CD4-positive, CD25-positive, alpha-beta regulatory T cell (primary cell): ENCODE measurements at regions not wholly inside any gene's neighbourhood (a gene's known extent, or its start where the extent isn't known, plus 50 kb on each side); places are given as distances from the start of the nearest gene placed in this dataset.
A peak's percentile ranks its signal among the peaks of the same experiment; 100 is the strongest.
"Not testable (repeated sequence)": the region's sequence is repeated elsewhere in the genome, so short reads cannot be mapped to it uniquely, and the experiment has no call there.

ENCODE experiments used
- ATAC-seq, 2 donors: fragments of 150-1000 bp; cut with Tn5 transposase; one replicate each; pipeline ENCODE4 v1.10.0; 2021; ENCODE audit warnings: low read depth in 2 of 2, moderate number of reproducible peaks in 2 of 2, moderate library complexity in 1 of 2
- DNase-seq, 3 donors: peaks; one replicate each; pipeline versions ENCODE4 v3.0.0 to v3.0.0-alpha.2; 2012 to 2022; ENCODE audit warnings: mixed read lengths in 1 of 3
- H3K27ac ChIP-seq: one replicate; pipeline ENCODE4 v1.7.0; 2013; ENCODE audit warnings: mild to moderate bottlenecking, low read length; ENCODE audit not compliant: insufficient read depth, poor library complexity, severe bottlenecking
- H3K27me3 ChIP-seq: one replicate; pipeline ENCODE4 v1.7.0; 2013; ENCODE audit warnings: low read length; ENCODE audit not compliant: control insufficient read depth, insufficient read depth
- H3K36me3 ChIP-seq: one replicate; pipeline ENCODE4 v1.7.0; 2013; ENCODE audit warnings: mild to moderate bottlenecking, low read length, moderate library complexity; ENCODE audit not compliant: control insufficient read depth, insufficient read depth
- H3K4me1 ChIP-seq: 2 replicates; pipeline ENCODE4 v1.7.0; 2013; ENCODE audit warnings: mild to moderate bottlenecking, low read length; ENCODE audit not compliant: insufficient read depth, control insufficient read depth, poor library complexity, severe bottlenecking
- H3K4me3 ChIP-seq: one replicate; pipeline ENCODE4 v1.7.0; 2013; ENCODE audit warnings: low read depth, mild to moderate bottlenecking, low read length, moderate library complexity
- H3K9me3 ChIP-seq, 2 experiments: 1 replicate in 1 of 2; 2 replicates in 1 of 2; pipeline ENCODE4 v1.7.0; 2013; ENCODE audit warnings: low read length in 2 of 2, mild to moderate bottlenecking in 1 of 2, moderate library complexity in 1 of 2; ENCODE audit not compliant: control insufficient read depth in 2 of 2
- H3K27ac Mint-ChIP-seq, 3 donors: one replicate each; pipeline ENCODE4 v1.8.0; 2020 to 2022; ENCODE audit warnings: mild to moderate bottlenecking in 3 of 3, mixed read lengths in 3 of 3, moderate library complexity in 2 of 3
- H3K27me3 Mint-ChIP-seq: one replicate; pipeline ENCODE4 v1.8.0; 2022; ENCODE audit warnings: mild to moderate bottlenecking, mixed read lengths
- H3K36me3 Mint-ChIP-seq: one replicate; pipeline ENCODE4 v1.8.0; 2020; ENCODE audit warnings: mixed read lengths
- H3K4me1 Mint-ChIP-seq, 4 donors: one replicate each; pipeline ENCODE4 v1.8.0; 2020 to 2022; ENCODE audit warnings: mixed read lengths in 4 of 4, mild to moderate bottlenecking in 1 of 4
- H3K4me3 Mint-ChIP-seq, 4 donors: one replicate each; pipeline ENCODE4 v1.8.0; 2020 to 2022; ENCODE audit warnings: mild to moderate bottlenecking in 4 of 4, mixed read lengths in 4 of 4, moderate library complexity in 3 of 4
- H3K9me3 Mint-ChIP-seq, 7 donors: one replicate each; pipeline ENCODE4 v1.8.0; 2020 to 2022; ENCODE audit warnings: mixed read lengths in 7 of 7, mild to moderate bottlenecking in 3 of 7, moderate library complexity in 2 of 7

DNA sequence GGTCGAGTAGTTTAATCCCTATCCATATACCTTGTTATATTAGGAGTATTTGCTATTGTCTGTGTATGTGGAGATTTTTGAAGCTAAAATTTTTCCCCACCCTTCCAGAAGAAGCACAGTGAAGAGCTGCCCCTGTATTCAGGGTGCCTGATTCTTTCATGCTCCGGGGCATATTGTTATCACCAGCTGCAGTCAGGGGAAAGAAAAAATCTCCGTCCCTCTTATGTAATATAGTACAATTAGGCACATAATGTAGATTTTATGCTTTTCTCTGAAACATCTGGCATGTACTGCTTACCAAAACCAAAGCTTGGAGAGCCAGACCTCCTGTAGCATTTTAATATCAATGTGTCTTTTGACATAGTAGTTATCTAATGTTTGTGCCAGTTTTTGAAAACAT lies 214.9 kb upstream of the EDNRB start:
- no peak overlapping the region for H3K27ac ChIP-seq
- no peaks in the 10 kb centered on the region for H3K4me1 ChIP-seq
- Mint-ChIP-seq H3K4me1 (peaks cover 0 to 6% (median 0%) of the 10 kb centered on the region in 4 donors), H3K27me3 (no peaks in the 10 kb centered on the region), H3K4me3 (no peak overlapping the region), H3K27ac (no peak overlapping the region), H3K36me3 (no peaks in the 10 kb centered on the region), H3K9me3 (no peaks in the 10 kb centered on the region)
- H3K9me3 ChIP-seq, result no peaks in the 10 kb centered on the region
- no peaks in the 10 kb centered on the region for H3K36me3 ChIP-seq
- DNase-seq, result no peak
- ATAC-seq, result no peak
- no peak overlapping the region for H3K4me3 ChIP-seq
- no peaks in the 10 kb centered on the region for H3K27me3 ChIP-seq

GRCh38 chr13:78131811-78132210 lies 213.2 kb upstream of the EDNRB start:
- no peaks in the 10 kb centered on the region for H3K36me3 Mint-ChIP-seq
- no peaks in the 10 kb centered on the region for H3K36me3 ChIP-seq
- H3K4me3 Mint-ChIP-seq, result no peak overlapping the region
- no peaks in the 10 kb centered on the region for H3K4me1 Mint-ChIP-seq
- DNase-seq, result peak in 1 of 3 donors; percentile 1
- H3K4me1 ChIP-seq, result no peaks in the 10 kb centered on the region
- no peaks in the 10 kb centered on the region for H3K9me3 Mint-ChIP-seq
- no peak overlapping the region for H3K27ac Mint-ChIP-seq
- ATAC-seq, result no peak
- H3K9me3 ChIP-seq, result no peaks in the 10 kb centered on the region
- no peaks in the 10 kb centered on the region for H3K27me3 ChIP-seq
- H3K27ac ChIP-seq, result no peak overlapping the region
- no peak overlapping the region for H3K4me3 ChIP-seq
- no peaks in the 10 kb centered on the region for H3K27me3 Mint-ChIP-seq

DNA sequence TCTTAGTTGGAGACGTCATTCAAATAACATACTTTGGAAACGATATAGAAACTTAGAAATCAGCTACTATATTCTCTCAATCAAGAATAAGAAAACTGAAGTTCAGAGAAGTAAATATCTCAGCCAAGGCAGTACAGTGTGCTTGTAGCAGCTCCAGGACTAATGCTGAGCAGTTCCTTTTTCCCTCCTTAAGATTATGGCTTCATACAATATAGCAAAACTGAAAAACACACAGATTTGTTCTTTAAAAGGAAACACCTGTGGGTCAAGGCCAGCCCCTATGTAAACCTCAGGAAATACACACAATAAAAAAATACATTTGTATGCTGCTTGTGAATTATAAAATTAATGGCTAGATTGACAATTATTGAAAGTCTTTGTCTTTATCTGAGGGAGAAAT lies 212.7 kb upstream of the EDNRB start:
- Histone ChIP-seq H3K4me1 (no peaks in the 10 kb centered on the region), H3K9me3 (no peaks in the 10 kb centered on the region), H3K27ac (no peak overlapping the region), H3K27me3 (no peaks in the 10 kb centered on the region), H3K4me3 (no peak overlapping the region), H3K36me3 (no peaks in the 10 kb centered on the region)
- no peaks in the 10 kb centered on the region for H3K4me1 Mint-ChIP-seq
- H3K4me3 Mint-ChIP-seq, result no peak overlapping the region
- DNase-seq, result no peak
- no peak for ATAC-seq
- H3K9me3 Mint-ChIP-seq, result no peaks in the 10 kb centered on the region
- no peak overlapping the region for H3K27ac Mint-ChIP-seq
- H3K27me3 Mint-ChIP-seq, result no peaks in the 10 kb centered on the region
- H3K36me3 Mint-ChIP-seq, result no peaks in the 10 kb centered on the region

- Histone ChIP-seq H3K4me1 (no peaks in the 10 kb centered on the region), H3K27me3 (no peaks in the 10 kb centered on the region), H3K36me3 (no peaks in the 10 kb centered on the region), H3K27ac (no peak overlapping the region), H3K4me3 (no peak overlapping the region), H3K9me3 (no peaks in the 10 kb centered on the region)
- ATAC-seq, result no peak
- no peak for DNase-seq
- Mint-ChIP-seq H3K4me1 (no peaks in the 10 kb centered on the region), H3K9me3 (no peaks in the 10 kb centered on the region), H3K36me3 (no peaks in the 10 kb centered on the region), H3K4me3 (no peak overlapping the region), H3K27me3 (no peaks in the 10 kb centered on the region), H3K27ac (no peak overlapping the region)
Measured at GRCh38 chr13:78129823-78130222, 211.2 kb upstream of the EDNRB start.

DNA sequence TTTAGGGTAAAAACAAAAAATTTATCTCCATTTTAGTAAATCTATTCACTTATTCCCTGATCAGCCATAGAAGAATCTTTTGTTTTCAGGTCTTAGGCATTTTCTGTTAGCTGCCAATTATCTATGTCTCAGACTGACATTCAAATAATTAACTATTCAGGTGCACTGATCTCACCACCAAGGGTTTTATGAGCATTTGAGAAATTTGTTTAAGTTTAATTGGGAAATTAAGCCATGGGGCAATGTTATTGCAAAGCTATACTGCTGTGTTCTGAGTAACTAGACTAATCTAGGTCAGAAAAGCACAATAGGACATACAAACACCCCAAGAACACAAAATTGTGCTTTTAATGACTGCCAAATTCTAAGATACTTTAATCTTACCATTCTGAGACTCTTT lies 210.7 kb upstream of the EDNRB start:
- DNase-seq, result no peak
- Histone ChIP-seq H3K27me3 (no peaks in the 10 kb centered on the region), H3K4me1 (no peaks in the 10 kb centered on the region), H3K4me3 (no peak overlapping the region), H3K27ac (no peak overlapping the region), H3K9me3 (no peaks in the 10 kb centered on the region), H3K36me3 (no peaks in the 10 kb centered on the region)
- Mint-ChIP-seq H3K27ac (no peak overlapping the region), H3K36me3 (no peaks in the 10 kb centered on the region), H3K27me3 (no peaks in the 10 kb centered on the region), H3K9me3 (no peaks in the 10 kb centered on the region), H3K4me1 (no peaks in the 10 kb centered on the region), H3K4me3 (no peak overlapping the region)
- ATAC-seq, result no peak

DNA sequence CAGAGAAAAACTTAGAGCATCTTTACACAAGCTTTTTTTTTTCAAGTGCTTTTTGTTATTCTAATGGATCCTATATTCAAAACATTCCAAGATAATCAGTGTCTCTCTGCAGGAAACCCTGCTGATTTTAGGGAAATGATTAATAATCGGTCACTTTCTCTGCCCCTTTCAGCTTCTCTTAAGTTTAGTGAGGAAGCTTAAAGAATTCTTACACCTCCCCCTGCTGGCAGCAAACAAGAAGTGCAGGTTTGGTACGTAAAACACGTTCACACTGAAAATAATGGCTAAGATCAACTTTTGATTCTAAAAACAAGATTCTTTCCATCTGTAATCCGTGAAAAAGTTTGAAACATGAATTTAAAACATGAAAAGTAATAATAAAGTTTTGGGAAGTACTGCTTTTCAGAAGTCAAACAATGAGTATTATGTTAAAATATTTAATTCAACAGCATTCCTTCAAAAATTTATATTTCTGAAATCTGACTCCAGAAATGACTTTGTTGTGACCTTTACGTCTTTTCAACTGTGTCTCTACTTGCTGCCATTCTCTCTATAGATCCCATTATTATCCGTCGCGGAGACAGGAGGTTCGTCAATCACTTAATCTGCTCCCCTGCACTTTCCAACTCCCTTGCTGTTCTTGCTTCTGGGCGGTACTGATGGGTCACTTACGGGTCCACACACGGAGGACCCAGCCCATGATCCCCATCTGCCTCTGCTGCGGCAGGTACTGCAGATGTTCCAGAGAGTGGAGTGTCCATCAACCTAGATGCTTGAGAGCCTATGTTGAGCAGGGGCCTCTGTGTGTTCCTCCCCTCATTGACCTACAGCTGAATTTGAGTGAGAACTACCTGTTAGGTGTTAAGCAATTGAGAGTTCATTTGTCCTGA lies 203.1 kb upstream of the EDNRB start:
- no peak for ATAC-seq
- no peaks in the 10 kb centered on the region for H3K9me3 Mint-ChIP-seq
- H3K4me1 Mint-ChIP-seq, result no peaks in the 10 kb centered on the region

DNA sequence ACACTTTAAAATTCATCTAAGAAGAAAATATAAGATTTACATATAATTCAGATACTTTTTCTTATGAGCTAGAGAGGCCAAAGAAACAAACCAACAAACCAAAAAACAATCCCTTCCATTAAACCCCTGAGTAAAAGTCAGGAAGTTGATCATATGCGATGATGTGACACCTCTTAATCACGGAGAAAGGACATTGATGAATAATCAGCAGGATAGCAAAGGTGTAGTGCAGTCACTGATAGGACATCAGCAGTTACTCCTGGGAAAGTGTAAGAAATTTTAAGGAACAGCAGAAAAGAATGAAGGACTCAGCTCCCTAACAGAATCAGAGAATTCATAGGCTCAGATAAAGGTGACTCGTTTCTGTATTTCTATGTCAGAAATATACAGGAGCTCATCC lies 202.4 kb upstream of the EDNRB start:
- H3K4me3 Mint-ChIP-seq, result no peak overlapping the region
- ATAC-seq, result no peak

More for the DNA sequence above, 203.1 kb upstream of the EDNRB start:
- H3K27ac ChIP-seq, result no peak overlapping the region
- no peak overlapping the region for H3K4me3 Mint-ChIP-seq
- H3K9me3 ChIP-seq, result no peaks in the 10 kb centered on the region
- no peak overlapping the region for H3K4me3 ChIP-seq
- H3K27me3 Mint-ChIP-seq, result peaks cover 4% of the 10 kb centered on the region
- H3K4me1 ChIP-seq, result no peaks in the 10 kb centered on the region
- DNase-seq, result peak in 2 of 3 donors; percentile 32 to 70
- H3K36me3 ChIP-seq, result no peaks in the 10 kb centered on the region
- H3K27me3 ChIP-seq, result no peaks in the 10 kb centered on the region
- no peak overlapping the region for H3K27ac Mint-ChIP-seq
- H3K36me3 Mint-ChIP-seq, result no peaks in the 10 kb centered on the region

GRCh38 chr13:78120144-78120543 lies 201.5 kb upstream of the EDNRB start:
- not testable (repeated sequence) for H3K4me1 ChIP-seq, H3K4me1 Mint-ChIP-seq, H3K27me3 Mint-ChIP-seq, H3K36me3 ChIP-seq, H3K4me3 Mint-ChIP-seq, H3K9me3 Mint-ChIP-seq, H3K9me3 ChIP-seq, H3K27me3 ChIP-seq, DNase-seq, H3K4me3 ChIP-seq, ATAC-seq, H3K27ac Mint-ChIP-seq, H3K27ac ChIP-seq, H3K36me3 Mint-ChIP-seq

More for the DNA sequence above, 202.4 kb upstream of the EDNRB start:
- Mint-ChIP-seq H3K27ac (no peak overlapping the region), H3K9me3 (no peaks in the 10 kb centered on the region), H3K27me3 (peaks cover 4% of the 10 kb centered on the region), H3K4me1 (no peaks in the 10 kb centered on the region), H3K36me3 (no peaks in the 10 kb centered on the region)
- no peaks in the 10 kb centered on the region for H3K36me3 ChIP-seq
- no peak overlapping the region for H3K27ac ChIP-seq
- no peak for DNase-seq
- no peaks in the 10 kb centered on the region for H3K27me3 ChIP-seq
- H3K4me3 ChIP-seq, result no peak overlapping the region
- no peaks in the 10 kb centered on the region for H3K9me3 ChIP-seq
- no peaks in the 10 kb centered on the region for H3K4me1 ChIP-seq
